ENCODE measurements at regions not wholly inside any gene's neighbourhood (a gene's known extent, or its start where the extent isn't known, plus 50 kb on each side); places are given as distances from the start of the nearest gene placed in this dataset.

- TF ChIP-seq CTCF (IDR thresholded peaks at IDR 0.05) (no peak), POLR2AphosphoS5 (IDR thresholded peaks at IDR 0.05) (no peak), POLR2A (IDR thresholded peaks at IDR 0.05) (no peak)
Measured at GRCh38 chr12:98073610-98074009, 441.8 kb upstream of the TMPO start.

All from stomach (tissue), 4 donors.